ENCODE measurements at regions not wholly inside any gene's neighbourhood (a gene's known extent, or its start where the extent isn't known, plus 50 kb on each side); places are given as distances from the start of the nearest gene placed in this dataset.
"Not testable (repeated sequence)": the region's sequence is repeated elsewhere in the genome, so short reads cannot be mapped to it uniquely, and the experiment has no call there.

DNA sequence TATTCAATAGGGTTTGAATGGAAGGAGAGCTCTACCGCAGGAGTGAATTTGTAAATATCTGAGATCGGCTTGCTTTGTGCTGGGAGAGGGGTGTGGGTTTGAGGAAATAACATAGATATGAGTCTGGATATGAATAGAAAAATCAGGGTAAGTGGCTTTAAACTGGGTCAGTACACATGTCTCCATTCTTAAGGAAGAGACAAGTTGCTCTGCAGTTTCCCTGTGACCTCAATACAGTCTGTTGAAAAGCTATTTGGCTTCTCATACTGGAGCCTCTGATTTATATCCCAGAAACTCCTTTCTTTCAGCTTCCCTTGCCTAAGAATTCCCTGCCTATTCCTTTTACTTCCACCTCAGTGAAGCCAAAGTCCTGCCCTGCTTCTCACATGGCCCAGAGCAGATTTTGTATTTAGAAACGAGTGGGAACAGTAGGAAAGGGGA lies 153.5 kb upstream of the ATF7IP start:
- Histone ChIP-seq H3K9me3 (ENCODE audit: insufficient read depth, low read length) (peaks cover 5% of the 10 kb centered on the region; the same call in 1 of the 2 replicates), H3K79me2 (ENCODE audit: low read length) (no peaks in the 10 kb centered on the region), H3K9ac (ENCODE audit: low read length) (no peak overlapping the region), H4K20me1 (ENCODE audit: insufficient read depth, low read length) (no peaks in the 10 kb centered on the region), H3K4me1 (ENCODE audit: low read length) (peaks cover 6% of the 10 kb centered on the region), H3K36me3 (replicated peaks; ENCODE audit: low read depth, low read length) (no peaks in the 10 kb centered on the region), H3K4me3 (ENCODE audit: low read length) (no peak overlapping the region), H3K4me2 (ENCODE audit: low read length) (no peak overlapping the region), H2AFZ (ENCODE audit: low read depth, low read length) (no peak overlapping the region), H3K27me3 (ENCODE audit: low read depth, low read length) (no peaks in the 10 kb centered on the region), H3K27ac (ENCODE audit: low read length) (no peak overlapping the region)
- TF ChIP-seq, protein P1, sequence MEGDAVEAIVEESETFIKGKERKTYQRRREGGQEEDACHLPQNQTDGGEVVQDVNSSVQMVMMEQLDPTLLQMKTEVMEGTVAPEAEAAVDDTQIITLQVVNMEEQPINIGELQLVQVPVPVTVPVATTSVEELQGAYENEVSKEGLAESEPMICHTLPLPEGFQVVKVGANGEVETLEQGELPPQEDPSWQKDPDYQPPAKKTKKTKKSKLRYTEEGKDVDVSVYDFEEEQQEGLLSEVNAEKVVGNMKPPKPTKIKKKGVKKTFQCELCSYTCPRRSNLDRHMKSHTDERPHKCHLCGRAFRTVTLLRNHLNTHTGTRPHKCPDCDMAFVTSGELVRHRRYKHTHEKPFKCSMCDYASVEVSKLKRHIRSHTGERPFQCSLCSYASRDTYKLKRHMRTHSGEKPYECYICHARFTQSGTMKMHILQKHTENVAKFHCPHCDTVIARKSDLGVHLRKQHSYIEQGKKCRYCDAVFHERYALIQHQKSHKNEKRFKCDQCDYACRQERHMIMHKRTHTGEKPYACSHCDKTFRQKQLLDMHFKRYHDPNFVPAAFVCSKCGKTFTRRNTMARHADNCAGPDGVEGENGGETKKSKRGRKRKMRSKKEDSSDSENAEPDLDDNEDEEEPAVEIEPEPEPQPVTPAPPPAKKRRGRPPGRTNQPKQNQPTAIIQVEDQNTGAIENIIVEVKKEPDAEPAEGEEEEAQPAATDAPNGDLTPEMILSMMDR (IDR thresholded peaks at IDR 0.05; ENCODE audit: low read depth, low read length): no peak
- no peak for TF ChIP-seq EZH2phosphoT487 (IDR thresholded peaks at IDR 0.05; ENCODE audit: low read depth)

DNA sequence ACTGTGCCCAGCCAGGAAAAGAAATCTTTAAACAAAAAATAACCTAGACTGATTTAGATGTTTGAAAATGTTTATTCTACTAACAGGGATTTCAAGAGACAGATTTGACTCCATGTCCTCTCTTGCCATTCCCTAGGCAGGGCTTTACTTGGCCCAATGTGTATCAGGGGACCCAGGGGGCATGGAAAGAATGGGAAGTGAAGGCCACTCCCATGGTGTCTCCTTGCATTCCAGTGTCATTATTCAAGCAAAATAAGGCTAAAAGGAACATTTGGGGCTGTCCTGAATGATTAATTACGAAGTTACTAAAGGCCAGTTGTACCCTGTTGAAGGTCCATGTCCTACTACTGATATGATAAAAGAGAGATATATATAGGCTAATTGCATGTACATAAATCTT lies 151.9 kb upstream of the ATF7IP start:
- Histone ChIP-seq H3K4me1 (ENCODE audit: low read length) (peaks cover 6% of the 10 kb centered on the region), H3K9ac (ENCODE audit: low read length) (no peak overlapping the region), H3K27me3 (ENCODE audit: low read depth, low read length) (no peaks in the 10 kb centered on the region), H4K20me1 (ENCODE audit: insufficient read depth, low read length) (no peaks in the 10 kb centered on the region), H3K36me3 (replicated peaks; ENCODE audit: low read depth, low read length) (no peaks in the 10 kb centered on the region), H3K4me2 (ENCODE audit: low read length) (no peak overlapping the region), H3K27ac (ENCODE audit: low read length) (no peak overlapping the region), H3K9me3 (ENCODE audit: insufficient read depth, low read length) (peaks cover 9% of the 10 kb centered on the region; the same call in 1 of the 2 replicates), H3K4me3 (ENCODE audit: low read length) (no peak overlapping the region), H3K79me2 (ENCODE audit: low read length) (no peaks in the 10 kb centered on the region), H2AFZ (ENCODE audit: low read depth, low read length) (no peak overlapping the region)
- TF ChIP-seq EZH2phosphoT487 (IDR thresholded peaks at IDR 0.05; ENCODE audit: low read depth): no peak
- TF ChIP-seq, protein P1 (IDR thresholded peaks at IDR 0.05; ENCODE audit: low read depth, low read length): no peak

DNA sequence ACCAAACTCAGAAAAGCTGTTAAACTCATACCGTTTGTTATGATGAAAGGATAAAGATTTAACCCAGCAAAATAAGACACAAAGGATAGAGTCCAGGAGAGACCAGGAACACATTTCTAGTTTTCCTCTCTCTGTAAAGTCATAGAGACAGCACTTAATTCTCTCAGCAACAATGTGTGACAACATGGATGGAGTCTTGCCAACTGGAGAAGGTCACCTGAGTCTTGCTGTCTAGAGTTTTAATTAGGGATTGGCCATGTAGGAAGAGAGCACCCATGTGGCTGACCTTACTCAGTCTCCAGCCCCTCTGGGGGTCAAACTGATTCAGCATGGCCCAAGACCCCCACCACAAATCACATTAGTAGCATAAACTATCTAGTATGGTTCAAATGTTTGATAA lies 151.0 kb upstream of the ATF7IP start:
- no peaks in the 10 kb centered on the region for H3K36me3 ChIP-seq (replicated peaks; ENCODE audit: low read depth, low read length)
- H3K4me3 ChIP-seq (ENCODE audit: low read length): no peak overlapping the region
- H2AFZ ChIP-seq (ENCODE audit: low read depth, low read length): no peak overlapping the region
- no peak overlapping the region for H3K9ac ChIP-seq (ENCODE audit: low read length)
- peaks cover 9% of the 10 kb centered on the region; the same call in 1 of the 2 replicates for H3K9me3 ChIP-seq (ENCODE audit: insufficient read depth, low read length)
- TF ChIP-seq EZH2phosphoT487 (IDR thresholded peaks at IDR 0.05; ENCODE audit: low read depth): no peak
- TF ChIP-seq, protein P1 (IDR thresholded peaks at IDR 0.05; ENCODE audit: low read depth, low read length): no peak
- no peaks in the 10 kb centered on the region for H4K20me1 ChIP-seq (ENCODE audit: insufficient read depth, low read length)
- H3K79me2 ChIP-seq (ENCODE audit: low read length): no peaks in the 10 kb centered on the region
- H3K4me1 ChIP-seq (ENCODE audit: low read length): peaks cover 6% of the 10 kb centered on the region
- no peaks in the 10 kb centered on the region for H3K27me3 ChIP-seq (ENCODE audit: low read depth, low read length)
- H3K27ac ChIP-seq (ENCODE audit: low read length): no peak overlapping the region
- H3K4me2 ChIP-seq (ENCODE audit: low read length): no peak overlapping the region

DNA sequence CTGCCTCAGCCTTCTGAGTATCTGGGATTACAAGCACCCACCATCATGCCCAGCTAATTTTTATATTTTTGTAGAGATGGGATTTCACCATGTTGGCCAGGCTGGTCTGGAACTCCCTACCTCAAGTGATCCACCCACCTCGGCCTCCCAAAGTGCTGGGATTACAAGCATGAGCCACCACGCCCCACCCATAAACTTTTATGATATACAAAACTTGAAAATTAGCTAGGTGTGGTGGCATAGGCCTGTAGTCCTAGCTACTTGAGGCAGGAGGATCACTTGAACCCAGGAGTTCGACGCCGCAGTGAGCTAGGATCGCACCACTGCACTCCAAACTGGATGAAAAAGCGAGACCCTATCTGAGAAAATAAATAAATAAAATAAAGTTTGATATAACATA lies 149.5 kb upstream of the ATF7IP start:
- not testable (repeated sequence) for H3K27ac ChIP-seq (ENCODE audit: low read length); H3K27me3 ChIP-seq (ENCODE audit: low read depth, low read length); H3K4me3 ChIP-seq (ENCODE audit: low read length); H3K79me2 ChIP-seq (ENCODE audit: low read length); H4K20me1 ChIP-seq (ENCODE audit: insufficient read depth, low read length); H3K4me2 ChIP-seq (ENCODE audit: low read length); H3K9ac ChIP-seq (ENCODE audit: low read length)
- H3K4me1 ChIP-seq (ENCODE audit: low read length): peaks cover 14% of the 10 kb centered on the region
- peaks cover 19% of the 10 kb centered on the region for H3K9me3 ChIP-seq (ENCODE audit: insufficient read depth, low read length)
- peaks cover 11% of the 10 kb centered on the region for H3K36me3 ChIP-seq (replicated peaks; ENCODE audit: low read depth, low read length)
- H2AFZ ChIP-seq (ENCODE audit: low read depth, low read length): peak overlapping the region; percentile 55; the same call in 1 of the 2 replicates

Measured in OCI-LY3 (cell line).